AG09309 (cell line): ENCODE measurements at regions not wholly inside any gene's neighbourhood (a gene's known extent, or its start where the extent isn't known, plus 50 kb on each side); places are given as distances from the start of the nearest gene placed in this dataset.

Experiments used
- DNase-seq: peaks from one replicate; pipeline ENCODE4 v3.0.0-alpha.2; 2010; ENCODE audit warnings: low read depth
- H3K4me3 ChIP-seq: 2 replicates; pipeline ENCODE4 v1.5.1; 2011; ENCODE audit warnings: mild to moderate bottlenecking, low read depth, low read length, moderate library complexity; ENCODE audit not compliant: control insufficient read depth
- TF ChIP-seq, protein P1 (sequence below): IDR thresholded peaks from 2 replicates; pipeline ENCODE4 v1.5.1; 2011; ENCODE audit warnings: mild to moderate bottlenecking, low read depth, low read length, inconsistent platforms; ENCODE audit not compliant: insufficient read depth, control insufficient read depth; ENCODE audit errors: missing control alignments

DNA sequence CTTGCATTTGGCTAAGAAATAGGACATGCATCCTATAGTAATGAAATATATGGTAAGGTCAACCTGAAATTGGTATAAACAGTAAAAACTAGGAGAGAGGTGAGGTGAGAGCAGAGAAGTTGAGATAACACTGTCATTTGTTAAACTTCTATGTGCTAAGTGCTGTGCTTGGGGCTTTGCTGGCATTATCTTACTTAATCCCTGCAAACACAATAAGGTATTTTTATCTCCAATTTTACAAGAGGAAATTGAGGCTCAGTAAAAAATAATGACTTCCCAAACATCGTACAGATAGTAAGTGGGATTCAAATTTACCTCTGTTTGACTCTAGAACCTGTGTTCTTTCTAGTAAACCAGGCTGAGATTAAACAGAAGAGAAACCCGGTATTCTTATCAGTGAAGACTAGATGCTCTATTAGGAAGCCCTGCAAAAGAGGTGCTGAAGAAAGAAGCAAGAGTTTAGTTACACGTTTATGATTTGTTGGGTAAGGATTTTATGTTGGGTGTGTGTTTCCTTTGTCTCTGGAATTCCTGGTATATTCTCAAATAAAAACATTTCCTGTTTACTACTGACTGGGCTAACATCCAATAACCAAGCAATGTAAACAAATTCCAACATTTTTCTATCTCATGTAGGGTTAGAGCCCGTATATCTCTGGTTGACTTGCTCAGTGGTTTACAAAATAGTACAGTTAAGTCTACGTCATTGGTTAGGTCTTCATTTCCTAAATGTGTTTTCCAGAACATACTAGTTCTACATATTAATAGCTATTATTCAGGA is 137.3 kb upstream of the FNDC3A start:
- TF ChIP-seq, protein P1, sequence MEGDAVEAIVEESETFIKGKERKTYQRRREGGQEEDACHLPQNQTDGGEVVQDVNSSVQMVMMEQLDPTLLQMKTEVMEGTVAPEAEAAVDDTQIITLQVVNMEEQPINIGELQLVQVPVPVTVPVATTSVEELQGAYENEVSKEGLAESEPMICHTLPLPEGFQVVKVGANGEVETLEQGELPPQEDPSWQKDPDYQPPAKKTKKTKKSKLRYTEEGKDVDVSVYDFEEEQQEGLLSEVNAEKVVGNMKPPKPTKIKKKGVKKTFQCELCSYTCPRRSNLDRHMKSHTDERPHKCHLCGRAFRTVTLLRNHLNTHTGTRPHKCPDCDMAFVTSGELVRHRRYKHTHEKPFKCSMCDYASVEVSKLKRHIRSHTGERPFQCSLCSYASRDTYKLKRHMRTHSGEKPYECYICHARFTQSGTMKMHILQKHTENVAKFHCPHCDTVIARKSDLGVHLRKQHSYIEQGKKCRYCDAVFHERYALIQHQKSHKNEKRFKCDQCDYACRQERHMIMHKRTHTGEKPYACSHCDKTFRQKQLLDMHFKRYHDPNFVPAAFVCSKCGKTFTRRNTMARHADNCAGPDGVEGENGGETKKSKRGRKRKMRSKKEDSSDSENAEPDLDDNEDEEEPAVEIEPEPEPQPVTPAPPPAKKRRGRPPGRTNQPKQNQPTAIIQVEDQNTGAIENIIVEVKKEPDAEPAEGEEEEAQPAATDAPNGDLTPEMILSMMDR: no peak
- DNase-seq: no peak

DNA sequence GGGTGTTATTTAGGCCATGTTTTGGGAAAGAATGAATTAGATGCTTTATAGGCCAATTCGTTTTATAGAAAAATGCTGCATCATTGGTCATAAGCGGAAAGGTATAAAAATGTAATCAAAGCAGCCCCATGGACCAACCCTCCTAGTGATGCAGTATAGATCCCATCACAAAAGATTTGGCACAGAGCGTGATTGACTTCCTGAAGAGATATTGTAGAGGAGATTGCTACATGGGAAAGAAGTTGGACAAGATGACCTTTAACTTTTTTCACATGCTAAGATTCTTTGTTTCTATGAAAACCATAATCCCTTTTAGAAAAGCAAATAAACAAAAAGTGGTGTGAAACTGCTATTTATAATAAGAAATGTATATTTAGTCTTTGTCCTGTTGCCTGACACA is 136.5 kb upstream of the FNDC3A start:
- H3K4me3 ChIP-seq: no peak overlapping the region
- no peak for DNase-seq
- TF ChIP-seq, protein P1: no peak

More for the DNA sequence above, 137.3 kb upstream of the FNDC3A start:
- H3K4me3 ChIP-seq: no peak overlapping the region

DNA sequence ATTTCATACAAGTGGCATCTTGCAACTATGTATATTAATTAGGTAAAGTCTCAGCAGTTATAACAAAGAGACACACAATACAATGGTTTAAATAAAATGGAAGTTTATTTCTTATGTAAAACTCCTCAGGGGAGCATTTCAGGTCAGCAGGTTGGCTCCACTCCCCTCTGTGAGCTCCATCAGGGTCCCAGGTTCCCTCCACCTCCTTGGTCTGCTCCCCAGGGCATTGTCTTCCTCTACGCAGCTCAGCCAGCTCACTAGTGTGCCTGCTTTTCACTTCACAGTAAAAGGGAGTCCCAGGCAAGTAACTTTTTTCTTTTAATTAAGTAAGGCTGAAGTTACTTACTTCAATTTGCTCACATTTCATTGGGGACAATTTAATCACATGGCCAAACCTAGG is 135.3 kb upstream of the FNDC3A start:
- no peak for DNase-seq
- H3K4me3 ChIP-seq: no peak overlapping the region
- TF ChIP-seq, protein P1: no peak

DNA sequence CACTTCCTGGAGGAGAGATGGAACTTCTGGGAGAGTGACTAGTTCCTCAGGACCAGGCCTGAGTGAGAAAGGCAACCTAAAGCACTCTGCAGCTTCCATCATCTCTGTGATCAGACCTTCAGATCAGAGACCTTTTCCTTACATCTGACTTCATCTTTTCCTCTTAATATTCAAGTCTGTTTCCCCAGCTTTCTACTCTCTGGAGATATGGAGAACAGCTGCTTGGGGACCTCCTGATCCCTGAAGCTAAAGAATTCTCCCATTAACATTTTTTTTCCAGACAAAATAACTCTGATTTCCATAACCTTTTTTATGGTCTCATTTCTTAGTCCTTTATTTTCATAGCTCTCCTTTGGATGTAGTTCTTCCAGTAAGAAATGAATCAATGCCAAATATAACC is 133.4 kb upstream of the FNDC3A start:
- H3K4me3 ChIP-seq: no peak overlapping the region
- DNase-seq: no peak
- TF ChIP-seq, protein P1: no peak

DNA sequence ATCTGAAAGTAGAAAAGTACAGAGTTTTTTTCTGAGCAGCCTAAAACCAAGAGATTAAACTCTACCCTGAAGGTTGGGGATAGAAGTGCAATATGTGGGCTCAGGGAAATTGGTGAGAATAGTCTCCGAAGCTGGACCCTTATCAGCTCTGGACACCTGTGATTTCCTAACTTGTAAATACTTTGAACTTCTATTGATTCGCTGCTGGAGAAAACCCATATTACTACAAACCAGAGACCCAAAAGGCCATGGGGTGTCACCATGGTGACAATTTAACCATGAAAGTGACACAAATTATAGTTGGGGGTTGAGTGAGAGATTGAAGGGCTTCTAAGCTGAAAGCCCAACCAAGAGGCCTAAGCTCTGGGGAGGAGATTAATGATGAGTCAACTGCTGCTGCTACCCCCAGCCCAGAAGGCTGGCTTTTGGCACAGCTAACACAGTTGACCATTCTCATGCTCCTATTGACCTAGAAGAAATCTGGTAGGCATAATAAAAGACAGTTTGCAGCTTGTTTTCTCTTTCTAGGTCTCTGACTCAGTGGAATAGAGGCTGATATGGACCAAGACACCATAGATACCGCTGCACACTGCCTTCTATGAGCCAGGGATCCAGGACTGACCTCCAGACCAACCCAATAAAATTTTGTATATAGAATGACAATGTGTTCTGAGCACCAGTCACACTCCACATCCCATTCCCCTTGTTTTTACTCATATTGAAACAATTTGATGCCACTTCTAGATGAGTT is 131.9 kb upstream of the FNDC3A start:
- TF ChIP-seq, protein P1: no peak
- no peak overlapping the region for H3K4me3 ChIP-seq
- no peak for DNase-seq

DNA sequence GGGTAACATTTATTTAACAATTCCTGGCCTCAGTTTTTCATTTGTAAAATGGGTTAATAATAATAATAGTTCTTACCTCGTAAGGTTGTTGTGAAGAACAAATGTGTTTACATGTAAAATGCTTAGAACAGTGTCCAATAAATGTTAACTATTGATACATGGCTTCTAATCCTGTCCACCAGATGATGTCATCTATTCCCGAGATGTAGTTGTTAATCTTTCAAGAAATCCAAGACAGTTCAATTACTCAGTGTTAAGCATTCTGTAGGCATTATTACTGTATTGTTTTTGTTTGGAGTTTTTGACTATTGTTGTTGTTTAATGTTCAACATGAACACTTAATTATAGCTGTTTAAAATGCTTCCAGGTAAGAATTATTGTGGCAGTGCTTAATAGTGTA is 131.0 kb upstream of the FNDC3A start:
- TF ChIP-seq, protein P1: no peak
- DNase-seq: no peak
- H3K4me3 ChIP-seq: no peak overlapping the region

DNA sequence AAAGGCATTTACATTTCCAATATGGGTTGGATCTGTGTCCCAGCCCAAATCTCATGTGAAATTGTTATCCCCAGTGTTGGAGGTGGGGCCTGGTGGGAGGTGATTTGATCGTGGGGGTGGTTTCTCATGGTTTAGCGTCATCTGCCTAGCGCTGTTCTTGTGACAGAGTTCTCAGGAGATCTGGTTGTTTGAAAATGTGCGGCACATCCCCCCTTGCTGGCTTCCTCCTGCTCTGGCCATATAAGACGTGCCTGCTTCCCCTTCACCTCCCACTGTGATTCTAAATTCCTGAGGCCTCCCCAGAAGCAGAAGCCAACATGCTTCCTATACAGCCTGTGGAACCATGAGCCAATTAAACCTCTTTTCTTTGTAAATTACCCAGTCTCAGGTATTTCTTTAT is 126.2 kb upstream of the FNDC3A start:
- TF ChIP-seq, protein P1: no peak
- no peak overlapping the region for H3K4me3 ChIP-seq
- no peak for DNase-seq
